Brain microvascular endothelial cell (primary cell): ENCODE measurements at regions not wholly inside any gene's neighbourhood (a gene's known extent, or its start where the extent isn't known, plus 50 kb on each side); places are given as distances from the start of the nearest gene placed in this dataset.

Experiments used
- DNase-seq: peaks from one replicate; pipeline ENCODE4 v3.0.0-alpha.2; 2020
- H3K27ac ChIP-seq: fragments of 250-450 bp; sonication (Bioruptor Pico); 2 replicates; pipeline ENCODE4 v1.5.1; 2020; ENCODE audit warnings: mild to moderate bottlenecking, moderate library complexity
- H3K27me3 ChIP-seq: fragments of 250-450 bp; sonication (Bioruptor Pico); replicated peaks from 2 replicates; pipeline ENCODE4 v1.5.1; 2020; ENCODE audit warnings: mild to moderate bottlenecking
- H3K36me3 ChIP-seq: fragments of 250-450 bp; sonication (Bioruptor Pico); replicated peaks from 2 replicates; pipeline ENCODE4 v1.5.1; 2020; ENCODE audit warnings: mild to moderate bottlenecking
- H3K4me3 ChIP-seq: 2 replicates; pipeline ENCODE4 v1.5.1; 2011; ENCODE audit warnings: low read depth, mild to moderate bottlenecking, control low read depth, low read length, moderate library complexity
- in situ Hi-C: cut with HindIII; loops from 2 replicates; pipeline ENCODE4 v1.10.0; 2017; ENCODE audit warnings: low sequenced_read_pairs, low pct_ligation_motif_present
- TF ChIP-seq, protein P1 (sequence below): IDR thresholded peaks from 2 replicates; pipeline ENCODE4 v1.5.1; 2011; ENCODE audit warnings: low read depth, mild to moderate bottlenecking, moderate library complexity, low read length, control low read depth, inconsistent platforms; ENCODE audit errors: missing control alignments

DNA sequence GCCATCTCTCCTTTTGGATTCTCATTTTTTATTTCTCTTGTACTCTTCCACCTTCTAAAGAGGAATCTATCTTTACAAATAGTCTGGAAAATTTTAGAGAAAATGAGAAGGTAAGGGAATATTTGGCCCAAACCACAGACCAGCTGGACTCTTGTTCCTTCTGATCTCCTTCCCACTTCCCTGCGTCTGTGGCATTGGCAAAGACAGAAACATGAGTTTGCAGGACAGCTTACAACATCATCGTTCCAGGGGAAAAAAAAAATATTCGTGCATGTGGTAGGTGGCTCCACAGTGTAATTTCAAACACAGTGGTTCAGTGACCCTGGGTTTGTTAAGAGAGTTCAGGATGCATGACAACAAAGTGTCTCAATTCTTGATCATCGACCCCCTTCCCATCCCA is 755.0 kb downstream of the DNAH5 start:
- in situ Hi-C loops = no loop called here
- TF ChIP-seq, protein P1, sequence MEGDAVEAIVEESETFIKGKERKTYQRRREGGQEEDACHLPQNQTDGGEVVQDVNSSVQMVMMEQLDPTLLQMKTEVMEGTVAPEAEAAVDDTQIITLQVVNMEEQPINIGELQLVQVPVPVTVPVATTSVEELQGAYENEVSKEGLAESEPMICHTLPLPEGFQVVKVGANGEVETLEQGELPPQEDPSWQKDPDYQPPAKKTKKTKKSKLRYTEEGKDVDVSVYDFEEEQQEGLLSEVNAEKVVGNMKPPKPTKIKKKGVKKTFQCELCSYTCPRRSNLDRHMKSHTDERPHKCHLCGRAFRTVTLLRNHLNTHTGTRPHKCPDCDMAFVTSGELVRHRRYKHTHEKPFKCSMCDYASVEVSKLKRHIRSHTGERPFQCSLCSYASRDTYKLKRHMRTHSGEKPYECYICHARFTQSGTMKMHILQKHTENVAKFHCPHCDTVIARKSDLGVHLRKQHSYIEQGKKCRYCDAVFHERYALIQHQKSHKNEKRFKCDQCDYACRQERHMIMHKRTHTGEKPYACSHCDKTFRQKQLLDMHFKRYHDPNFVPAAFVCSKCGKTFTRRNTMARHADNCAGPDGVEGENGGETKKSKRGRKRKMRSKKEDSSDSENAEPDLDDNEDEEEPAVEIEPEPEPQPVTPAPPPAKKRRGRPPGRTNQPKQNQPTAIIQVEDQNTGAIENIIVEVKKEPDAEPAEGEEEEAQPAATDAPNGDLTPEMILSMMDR = no peak
- no peak for DNase-seq
- no peaks in the 10 kb centered on the region for H3K36me3 ChIP-seq
- no peak overlapping the region for H3K4me3 ChIP-seq
- H3K27me3 ChIP-seq = no peaks in the 10 kb centered on the region
- no peak overlapping the region for H3K27ac ChIP-seq

DNA sequence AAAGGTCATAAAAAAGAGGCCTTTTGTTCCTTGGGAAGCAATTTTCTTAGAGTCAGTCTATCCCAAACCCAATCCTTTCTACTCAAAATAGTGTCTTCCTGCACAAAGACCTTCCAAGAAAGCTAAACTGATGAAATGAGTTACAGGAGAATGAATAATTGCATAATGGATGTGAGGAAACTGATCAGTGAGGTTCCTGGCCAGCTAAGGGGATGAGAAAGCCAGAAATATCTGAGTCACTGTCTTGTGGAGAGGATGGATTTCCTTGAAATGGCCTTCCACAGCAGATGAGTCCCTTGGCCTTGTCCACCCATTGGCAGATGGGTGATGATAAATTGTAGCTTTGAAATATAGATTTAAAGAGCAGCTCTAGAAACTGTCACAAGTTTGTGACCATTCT is 756.1 kb downstream of the DNAH5 start:
- H3K36me3 ChIP-seq = no peaks in the 10 kb centered on the region
- TF ChIP-seq, protein P1 = no peak
- DNase-seq = no peak
- H3K27me3 ChIP-seq = no peaks in the 10 kb centered on the region
- no peak overlapping the region for H3K27ac ChIP-seq
- no peak overlapping the region for H3K4me3 ChIP-seq
- in situ Hi-C loops = no loop called here

DNA sequence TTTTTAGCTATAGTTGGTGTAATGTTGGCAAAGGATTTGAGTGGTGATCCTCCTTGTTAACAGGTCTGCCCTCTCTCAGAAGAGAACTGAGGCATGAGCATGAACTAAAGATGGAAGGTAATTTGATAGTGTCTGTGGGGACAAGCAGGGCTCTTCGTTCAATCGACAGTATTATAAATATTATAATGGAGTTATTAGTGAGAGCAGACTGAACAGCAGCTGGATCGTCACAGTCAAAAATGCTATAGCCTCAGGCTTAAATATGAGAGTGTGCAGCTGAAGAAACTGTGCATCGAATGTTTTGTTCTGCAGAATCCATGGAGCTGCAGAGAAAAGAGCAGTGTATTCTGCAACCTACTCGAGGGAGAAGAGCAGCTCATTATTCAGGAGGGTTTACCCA is 757.3 kb downstream of the DNAH5 start:
- no peak overlapping the region for H3K27ac ChIP-seq
- TF ChIP-seq, protein P1 = no peak
- H3K27me3 ChIP-seq = no peaks in the 10 kb centered on the region
- in situ Hi-C loops = no loop called here
- H3K36me3 ChIP-seq = no peaks in the 10 kb centered on the region
- no peak overlapping the region for H3K4me3 ChIP-seq
- no peak for DNase-seq

GRCh38 chr5:13186177-13186576 is 758.3 kb downstream of the DNAH5 start:
- no peak for DNase-seq
- Histone ChIP-seq H3K27me3 (no peaks in the 10 kb centered on the region), H3K36me3 (no peaks in the 10 kb centered on the region), H3K27ac (no peak overlapping the region), H3K4me3 (no peak overlapping the region)
- in situ Hi-C loops = no loop called here
- TF ChIP-seq, protein P1 = no peak

DNA sequence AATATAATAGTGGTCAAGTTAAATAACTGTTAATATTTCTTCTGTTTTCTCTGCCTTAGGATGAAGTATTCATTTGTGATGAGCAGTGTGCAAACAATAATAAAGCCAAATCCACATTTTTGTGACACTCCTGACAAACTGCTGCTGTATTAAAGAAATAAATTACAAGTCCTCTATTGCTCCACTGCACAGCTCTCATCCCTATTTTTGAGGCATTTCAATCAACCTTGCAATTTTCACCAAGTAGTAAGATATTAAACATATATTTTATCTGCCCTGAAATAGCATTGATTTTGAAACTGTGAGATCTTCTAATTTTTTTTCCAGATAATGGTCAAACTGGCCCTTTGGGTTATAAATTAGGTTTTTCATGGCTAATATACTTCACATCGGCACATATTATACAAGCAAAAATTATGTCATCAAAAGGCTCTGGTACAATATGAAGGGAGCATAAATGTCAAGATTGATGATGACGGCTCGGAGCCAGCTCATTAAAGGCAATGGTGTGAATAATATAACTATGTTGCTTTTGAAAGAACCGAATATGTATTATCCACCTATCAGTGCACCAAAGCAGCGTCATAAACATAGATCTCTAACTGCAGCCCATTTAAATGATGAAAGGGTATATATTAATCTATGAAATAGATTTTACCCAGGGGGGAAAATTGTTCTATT is 764.9 kb downstream of the DNAH5 start:
- Histone ChIP-seq H3K36me3 (no peaks in the 10 kb centered on the region), H3K4me3 (no peak overlapping the region), H3K27ac (no peak overlapping the region), H3K27me3 (no peaks in the 10 kb centered on the region)
- no peak for DNase-seq
- TF ChIP-seq, protein P1 = no peak
- in situ Hi-C loops = no loop called here

GRCh38 chr5:13143630-13144029 is 800.9 kb downstream of the DNAH5 start:
- Histone ChIP-seq H3K27me3 (no peaks in the 10 kb centered on the region), H3K36me3 (no peaks in the 10 kb centered on the region), H3K27ac (no peak overlapping the region), H3K4me3 (no peak overlapping the region)
- TF ChIP-seq, protein P1 = no peak
- DNase-seq = no peak
- in situ Hi-C loops = no loop called here
